Adrenal gland (tissue), 9 donors: ENCODE measurements at regions not wholly inside any gene's neighbourhood (a gene's known extent, or its start where the extent isn't known, plus 50 kb on each side); places are given as distances from the start of the nearest gene placed in this dataset.

Experiments
- DNase-seq, 7 donors: peaks; one replicate each; pipeline ENCODE4 v3.0.0-alpha.2; 2019 to 2020
- H3K27ac ChIP-seq, 5 donors: fragments of 200-600 bp; sonication (generic) in 4 of 5; 1 replicate in 3 of 5; 2 replicates in 2 of 5; pipeline versions ENCODE4 v1.5.1 to v1.8.0; 2016 to 2020; ENCODE audit warnings: mild to moderate bottlenecking in 1 of 5
- H3K27me3 ChIP-seq: fragments of 200-600 bp; 2 replicates; pipeline ENCODE4 v1.8.0; 2021
- H3K36me3 ChIP-seq, 2 donors: fragments of 200-600 bp; replicated peaks in 1 of 2; 1 replicate in 1 of 2; 2 replicates in 1 of 2; pipeline versions ENCODE4 v1.5.1 to v1.8.0; 2018 to 2022
- H3K4me1 ChIP-seq, 2 donors: fragments of 200-600 bp; replicated peaks in 1 of 2; 1 replicate in 1 of 2; 2 replicates in 1 of 2; pipeline versions ENCODE4 v1.5.1 to v1.8.0; 2018 to 2021
- H3K4me3 ChIP-seq, 4 donors: fragments of 200-600 bp; sonication (generic) in 3 of 4; one replicate each; pipeline ENCODE4 v1.5.1; 2016 to 2018
- H3K9me3 ChIP-seq, 3 donors: fragments of 200-600 bp; sonication (generic) in 1 of 3; replicated peaks in 1 of 3; 1 replicate in 2 of 3; 2 replicates in 1 of 3; pipeline versions ENCODE4 v1.5.1 to v1.8.0; 2016 to 2021
- POLR2A ChIP-seq, 2 donors: fragments of 450-650 bp; IDR thresholded peaks; one replicate each; pipeline ENCODE4 v1.6.1; 2017; ENCODE audit warnings: antibody characterized with exemption in 2 of 2, mild to moderate bottlenecking in 2 of 2, moderate library complexity in 1 of 2
- WGBS, 4 donors: extraction: QIAGEN DNeasy Blood & Tissue Kit in 2 of 4; methylation state at CpG; one replicate each; pipeline versions ENCODE4 v1.1.5 to v1.1.7; 2013 to 2017; 5-methylcytosine and 5-hydroxymethylcytosine counted together
- intact Hi-C, 2 donors: fragments of 100-400 bp; cut with DNase I; formaldehyde crosslinking; loops; one replicate each; pipeline versions ENCODE4 v1.14.1 to v1.15.0; 2022 to 2023
- small RNA-seq, 2 donors: library from RNA; depleted of rRNA; stranded (forward); fragments of <200 nt; gene quantifications; one replicate each; pipeline ENCODE3, GENCODE V24; 2016
- TF ChIP-seq, protein P1 (sequence below), 6 experiments: fragments of 450-650 bp in 4 of 6; fragments of 200-600 bp in 2 of 6; sonication (generic) in 1 of 6; IDR thresholded peaks; 1 replicate in 5 of 6; 2 replicates in 1 of 6; pipeline versions ENCODE4 v1.5.1 to v1.8.0; 2016 to 2021; ENCODE audit warnings: antibody characterized with exemption in 6 of 6, mild to moderate bottlenecking in 2 of 6, moderate library complexity in 1 of 6
- donor health status: healthy with polysubstance abuse.
- donor health status: Bipolar disorder and iron deficiency.
- donor health status: DM: yes; HTN: yes; CAD: no.
- donor health status: DM: no; HTN: no; CAD: no.
- donor health status: DM: no; HTN: no; CAD: no.

DNA sequence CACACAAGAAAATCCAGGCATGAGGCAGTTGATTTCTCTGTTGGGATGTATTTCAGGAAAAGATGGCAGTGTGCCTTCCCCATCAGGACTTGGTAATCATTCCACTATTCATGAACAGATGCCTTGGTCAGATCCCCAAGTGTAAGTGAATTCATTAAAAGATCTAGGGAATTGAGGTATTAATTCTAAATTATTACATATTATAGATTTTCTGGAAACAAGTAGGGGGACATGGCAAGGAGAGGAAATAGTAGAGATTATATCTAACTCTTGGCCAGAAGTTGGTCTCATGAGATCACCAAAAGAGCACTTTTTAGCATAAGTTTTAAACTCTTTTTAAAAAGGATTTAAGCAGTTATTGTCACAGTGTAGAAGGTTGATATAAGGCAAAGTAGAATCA, 74.4 kb upstream of the MDFIC2 start:
- Histone ChIP-seq H3K9me3 (no peaks in the 10 kb centered on the region), H3K27ac (no peak overlapping the region), H3K27me3 (no peaks in the 10 kb centered on the region), H3K4me1 (no peaks in the 10 kb centered on the region), H3K4me3 (no peak overlapping the region), H3K36me3 (no peaks in the 10 kb centered on the region)
- DNase-seq, result no peak
- TF ChIP-seq, protein P1, sequence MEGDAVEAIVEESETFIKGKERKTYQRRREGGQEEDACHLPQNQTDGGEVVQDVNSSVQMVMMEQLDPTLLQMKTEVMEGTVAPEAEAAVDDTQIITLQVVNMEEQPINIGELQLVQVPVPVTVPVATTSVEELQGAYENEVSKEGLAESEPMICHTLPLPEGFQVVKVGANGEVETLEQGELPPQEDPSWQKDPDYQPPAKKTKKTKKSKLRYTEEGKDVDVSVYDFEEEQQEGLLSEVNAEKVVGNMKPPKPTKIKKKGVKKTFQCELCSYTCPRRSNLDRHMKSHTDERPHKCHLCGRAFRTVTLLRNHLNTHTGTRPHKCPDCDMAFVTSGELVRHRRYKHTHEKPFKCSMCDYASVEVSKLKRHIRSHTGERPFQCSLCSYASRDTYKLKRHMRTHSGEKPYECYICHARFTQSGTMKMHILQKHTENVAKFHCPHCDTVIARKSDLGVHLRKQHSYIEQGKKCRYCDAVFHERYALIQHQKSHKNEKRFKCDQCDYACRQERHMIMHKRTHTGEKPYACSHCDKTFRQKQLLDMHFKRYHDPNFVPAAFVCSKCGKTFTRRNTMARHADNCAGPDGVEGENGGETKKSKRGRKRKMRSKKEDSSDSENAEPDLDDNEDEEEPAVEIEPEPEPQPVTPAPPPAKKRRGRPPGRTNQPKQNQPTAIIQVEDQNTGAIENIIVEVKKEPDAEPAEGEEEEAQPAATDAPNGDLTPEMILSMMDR (IDR thresholded peaks at IDR 0.05), result no peak
- no peak for TF ChIP-seq POLR2A (IDR thresholded peaks at IDR 0.05)
- intact Hi-C loops, result no loop called here

DNA sequence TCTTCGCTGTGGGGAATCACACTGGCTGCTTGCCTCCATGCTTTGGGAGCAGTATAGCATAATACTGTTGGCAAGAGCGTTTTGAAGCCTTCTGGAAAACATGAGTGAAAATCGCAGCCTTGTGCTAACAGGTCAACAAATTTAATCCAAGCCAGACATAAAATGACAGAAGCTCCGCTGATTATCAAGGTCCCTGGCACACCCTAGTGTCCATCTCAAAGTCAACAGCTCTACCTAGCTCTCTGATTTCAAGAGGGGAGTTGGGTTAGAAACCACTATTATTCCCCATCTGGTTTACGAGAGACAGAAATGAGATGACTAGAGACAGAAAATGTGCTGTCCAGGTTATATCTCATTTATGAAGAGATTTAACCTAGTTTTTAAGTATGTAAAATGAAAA, 73.6 kb upstream of the MDFIC2 start:
- Histone ChIP-seq H3K4me1 (no peaks in the 10 kb centered on the region), H3K27me3 (no peaks in the 10 kb centered on the region), H3K27ac (no peak overlapping the region), H3K36me3 (no peaks in the 10 kb centered on the region), H3K9me3 (no peaks in the 10 kb centered on the region), H3K4me3 (no peak overlapping the region)
- 66 to 85% (median 71%) methylated on average over 5 of the region's 5 CpGs for WGBS, 4 donors
- TF ChIP-seq POLR2A (IDR thresholded peaks at IDR 0.05), result no peak
- TF ChIP-seq, protein P1 (IDR thresholded peaks at IDR 0.05), result no peak
- intact Hi-C loops, result no loop called here
- no peak for DNase-seq

DNA sequence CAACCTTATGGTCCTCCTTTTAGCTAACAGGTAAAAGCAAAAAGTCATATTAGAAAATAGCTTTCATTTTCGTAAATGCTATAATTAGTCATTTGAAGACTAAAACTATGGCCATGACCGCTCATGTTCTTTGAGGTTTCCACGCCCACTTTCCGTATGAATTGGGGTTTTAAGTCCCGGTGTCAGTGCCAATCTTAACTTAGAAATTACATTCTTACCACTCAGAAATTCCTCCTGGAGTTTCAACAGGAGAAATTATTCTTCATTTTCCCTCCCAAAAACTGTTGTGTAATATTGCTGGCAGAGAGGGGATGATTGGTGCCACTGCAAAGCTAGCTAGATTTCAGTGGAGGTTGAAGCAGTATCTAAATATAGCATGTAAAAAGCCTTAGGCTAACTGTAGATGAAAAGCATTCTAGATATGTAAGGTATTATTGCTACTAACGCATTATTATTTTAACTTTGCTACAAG, 71.0 kb upstream of the MDFIC2 start:
- H3K9me3 ChIP-seq, result no peaks in the 10 kb centered on the region
- no peaks in the 10 kb centered on the region for H3K27me3 ChIP-seq
- TF ChIP-seq POLR2A (IDR thresholded peaks at IDR 0.05), result no peak
- TF ChIP-seq, protein P1 (IDR thresholded peaks at IDR 0.05), result no peak
- no peaks in the 10 kb centered on the region for H3K36me3 ChIP-seq
- no peak overlapping the region for H3K27ac ChIP-seq
- 73 to 76% (median 75%) methylated on average over 6 of the region's 6 CpGs for WGBS, 4 donors
- intact Hi-C loops, result no loop called here
- no peaks in the 10 kb centered on the region for H3K4me1 ChIP-seq
- H3K4me3 ChIP-seq, result no peak overlapping the region
- DNase-seq, result no peak

DNA sequence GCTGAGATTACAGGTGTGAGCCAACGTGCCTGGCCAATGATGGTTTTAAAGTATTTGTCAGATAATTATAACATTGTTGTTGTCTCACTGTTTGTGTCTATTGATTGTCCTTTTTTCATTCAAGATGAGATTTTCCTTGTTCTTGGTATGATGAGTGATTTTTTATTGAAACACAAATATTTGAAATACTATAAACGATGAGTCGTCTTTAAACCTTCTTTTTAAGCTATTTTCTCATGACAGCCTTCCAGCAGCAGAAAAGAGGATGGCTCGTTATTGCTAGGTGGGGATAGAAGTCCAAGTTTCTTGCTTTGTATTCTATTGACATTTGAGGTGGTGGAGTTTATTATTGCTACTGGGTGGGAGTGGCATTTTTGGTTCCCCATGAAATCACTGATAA, 61.7 kb upstream of the MDFIC2 start:
- WGBS, 4 donors, result 66 to 76% (median 69%) methylated on average over 4 of the region's 4 CpGs
- Histone ChIP-seq H3K27ac (no peak overlapping the region), H3K4me1 (no peaks in the 10 kb centered on the region), H3K36me3 (no peaks in the 10 kb centered on the region), H3K27me3 (no peaks in the 10 kb centered on the region), H3K4me3 (no peak overlapping the region), H3K9me3 (no peaks in the 10 kb centered on the region)
- no peak for DNase-seq
- TF ChIP-seq, protein P1 (IDR thresholded peaks at IDR 0.05), result no peak
- TF ChIP-seq POLR2A (IDR thresholded peaks at IDR 0.05), result no peak
- intact Hi-C loops, result no loop called here

Small RNA genes lying in the stretch of these regions (small RNA-seq; reads per million reads assigned to genes)
- gene COX6CP6 (0 reads per million in 2 donors), gene RNU6-281P (0 reads per million in 2 donors)
